ENCODE measurements at regions not wholly inside any gene's neighbourhood (a gene's known extent, or its start where the extent isn't known, plus 50 kb on each side); places are given as distances from the start of the nearest gene placed in this dataset.

DNA sequence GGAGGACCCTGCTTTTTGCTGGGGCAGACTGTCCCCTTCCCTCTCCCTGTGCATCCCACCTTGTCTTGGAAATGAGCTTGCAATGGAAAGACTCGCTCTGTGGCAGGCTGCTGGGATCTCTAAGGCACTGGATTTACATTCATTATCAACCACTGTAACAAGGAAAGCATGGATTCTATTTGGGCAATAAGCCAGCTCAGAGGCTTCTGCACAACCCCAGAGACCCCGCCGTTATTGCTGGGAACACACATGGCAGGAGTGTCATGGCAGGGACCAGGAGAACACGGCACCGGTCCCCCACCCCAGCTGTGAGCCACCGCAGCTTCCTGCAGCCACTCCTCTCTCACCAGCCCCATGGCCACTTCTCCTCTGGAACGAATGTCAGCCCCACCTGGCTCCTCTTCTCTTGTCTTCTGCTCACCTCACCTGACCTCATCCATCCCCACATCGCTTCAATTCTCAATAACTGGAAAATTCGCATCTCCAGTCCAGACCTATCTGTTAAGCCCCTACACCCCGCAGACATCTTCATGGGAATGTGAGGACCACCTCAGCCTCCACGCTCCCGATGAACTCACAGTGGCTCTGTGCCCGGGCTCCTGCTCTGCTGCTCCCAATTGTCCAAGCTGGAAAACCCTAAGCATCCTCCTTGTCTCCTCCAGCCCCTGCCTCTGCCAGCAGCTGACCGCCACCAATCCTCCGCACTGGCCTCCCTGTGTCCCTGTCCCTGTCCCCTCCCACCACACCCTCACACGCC is 181.5 kb downstream of the USP12 start:
- intact Hi-C loops (cut with micrococcal nuclease) = loop anchor here (5.0 to 10.0 kb wide), 2 partner anchors 262 to 835 kb away; partner anchors contain the start of gene RPL21

DNA sequence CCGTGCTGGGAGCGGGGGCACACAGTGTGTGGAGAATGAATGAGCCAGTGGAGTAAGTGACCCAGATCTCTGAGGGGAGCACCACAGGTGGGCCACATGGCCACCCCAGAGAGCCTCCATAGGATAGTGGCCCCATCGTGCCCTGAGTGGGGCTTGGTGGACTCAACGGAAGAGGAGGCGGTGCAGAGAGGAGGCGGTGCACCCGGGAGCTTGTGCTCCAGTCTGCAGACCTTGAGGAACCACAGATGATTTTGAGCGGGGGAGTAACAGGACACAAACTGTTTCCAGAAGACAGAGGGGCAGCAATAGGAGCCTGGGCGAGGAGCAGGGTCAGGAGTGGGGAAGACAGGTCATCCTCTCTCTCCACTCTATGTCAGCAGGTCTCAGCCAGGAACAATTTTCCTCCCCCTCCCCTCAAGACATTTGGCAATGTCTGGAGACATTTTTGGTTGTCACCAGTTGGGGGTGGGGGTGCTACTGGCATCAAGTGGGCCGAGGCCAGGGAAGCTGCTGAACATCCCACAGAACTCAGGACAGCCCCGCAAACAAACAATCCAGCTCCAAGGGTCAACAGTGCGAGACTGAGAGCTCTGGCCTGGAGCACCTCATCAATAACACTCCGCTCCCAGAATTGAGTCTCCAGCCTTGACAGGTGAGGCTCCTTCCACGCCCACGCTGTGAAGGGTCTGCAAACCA is 182.2 kb downstream of the USP12 start:
- intact Hi-C loops (cut with micrococcal nuclease) = loop anchor here (5.0 to 10.0 kb wide), 2 partner anchors 263 to 835 kb away; partner anchors contain the start of gene RPL21

DNA sequence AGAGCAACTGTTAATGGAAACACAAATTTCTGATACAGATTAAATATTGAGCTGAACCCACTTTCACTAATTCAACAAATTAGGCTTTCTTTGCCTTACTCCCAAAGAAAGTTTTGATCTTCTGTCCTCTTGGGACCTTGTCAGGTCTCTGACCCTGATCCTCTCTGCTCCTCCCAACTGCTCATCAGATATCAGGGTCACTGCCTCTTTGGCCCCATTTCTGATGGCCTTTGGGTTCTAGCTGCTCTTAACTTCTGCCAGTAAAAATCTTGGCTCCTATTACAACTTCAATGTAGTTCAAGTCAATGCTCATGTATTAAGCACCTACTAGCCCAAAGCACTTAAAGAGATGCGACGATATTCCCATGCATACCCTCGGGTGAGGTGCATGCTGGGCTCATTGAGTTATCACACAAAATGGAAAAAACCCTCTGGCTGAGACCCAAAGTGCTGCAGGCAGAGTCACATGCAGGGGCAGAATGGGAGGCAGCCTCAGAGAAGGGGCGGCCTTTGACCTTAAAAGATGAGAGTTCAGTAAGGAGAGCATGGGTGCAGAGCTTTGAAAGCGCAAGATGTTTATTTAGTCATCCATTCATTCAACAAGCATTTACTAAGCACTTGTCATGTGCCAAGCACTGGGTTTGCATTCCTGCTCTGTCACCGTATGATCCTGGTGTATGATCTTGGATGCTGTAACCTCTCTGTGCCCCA is 183.4 kb downstream of the USP12 start:
- intact Hi-C loops (cut with micrococcal nuclease) = loop anchor here (5.0 to 10.0 kb wide), 2 partner anchors 264 to 837 kb away; partner anchors contain the start of gene RPL21

- intact Hi-C loops (cut with micrococcal nuclease) = loop anchor here (5.0 to 10.0 kb wide), 2 partner anchors 265 to 837 kb away; partner anchors contain the start of gene RPL21
Measured at GRCh38 chr13:26987486-26988013, 184.1 kb downstream of the USP12 start.

DNA sequence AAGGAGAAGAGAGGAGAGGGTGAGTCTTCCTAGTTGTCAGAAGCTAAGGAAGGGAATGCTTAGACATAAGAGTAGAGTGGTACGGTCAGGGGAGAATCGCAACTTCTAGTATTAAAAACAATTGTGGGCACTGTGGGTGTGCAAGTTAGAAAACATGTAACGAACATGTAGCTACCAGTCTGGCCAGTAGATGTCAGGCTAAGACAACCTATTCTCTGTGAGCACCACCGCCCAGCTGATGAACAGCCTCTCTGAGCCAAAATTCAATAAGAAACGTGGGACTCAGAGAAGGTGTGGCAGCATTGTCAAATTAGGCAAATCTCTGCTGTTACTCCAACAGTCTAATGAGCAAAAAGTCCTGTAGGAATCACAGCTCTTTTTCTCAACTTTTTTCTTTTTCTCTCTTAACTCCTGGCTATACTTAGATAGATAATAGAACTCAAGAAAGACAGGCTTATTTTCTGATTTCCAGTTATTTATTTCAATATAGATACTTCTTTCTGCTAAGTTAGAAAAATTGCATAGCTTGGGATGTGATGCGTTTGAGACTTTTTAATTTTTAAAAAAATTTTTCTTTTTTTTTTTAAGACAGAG is 186.2 kb downstream of the USP12 start:
- intact Hi-C loops (cut with micrococcal nuclease) = loop anchor here (1.0 to 10.0 kb wide), 4 partner anchors 267 to 839 kb away; partner anchors contain the start of genes RASL11A and RPL21

- intact Hi-C loops (cut with micrococcal nuclease) = loop anchor here (2.0 to 10.0 kb wide), 2 partner anchors 286 to 840 kb away; partner anchors contain the start of gene RASL11A
Measured at GRCh38 chr13:26984337-26984736, 187.3 kb downstream of the USP12 start.

- intact Hi-C loops (cut with micrococcal nuclease) = loop anchor here (2.0 to 10.0 kb wide), 2 partner anchors 287 to 841 kb away; partner anchors contain the start of gene RASL11A
Measured at GRCh38 chr13:26983543-26984320, 187.9 kb downstream of the USP12 start.

DNA sequence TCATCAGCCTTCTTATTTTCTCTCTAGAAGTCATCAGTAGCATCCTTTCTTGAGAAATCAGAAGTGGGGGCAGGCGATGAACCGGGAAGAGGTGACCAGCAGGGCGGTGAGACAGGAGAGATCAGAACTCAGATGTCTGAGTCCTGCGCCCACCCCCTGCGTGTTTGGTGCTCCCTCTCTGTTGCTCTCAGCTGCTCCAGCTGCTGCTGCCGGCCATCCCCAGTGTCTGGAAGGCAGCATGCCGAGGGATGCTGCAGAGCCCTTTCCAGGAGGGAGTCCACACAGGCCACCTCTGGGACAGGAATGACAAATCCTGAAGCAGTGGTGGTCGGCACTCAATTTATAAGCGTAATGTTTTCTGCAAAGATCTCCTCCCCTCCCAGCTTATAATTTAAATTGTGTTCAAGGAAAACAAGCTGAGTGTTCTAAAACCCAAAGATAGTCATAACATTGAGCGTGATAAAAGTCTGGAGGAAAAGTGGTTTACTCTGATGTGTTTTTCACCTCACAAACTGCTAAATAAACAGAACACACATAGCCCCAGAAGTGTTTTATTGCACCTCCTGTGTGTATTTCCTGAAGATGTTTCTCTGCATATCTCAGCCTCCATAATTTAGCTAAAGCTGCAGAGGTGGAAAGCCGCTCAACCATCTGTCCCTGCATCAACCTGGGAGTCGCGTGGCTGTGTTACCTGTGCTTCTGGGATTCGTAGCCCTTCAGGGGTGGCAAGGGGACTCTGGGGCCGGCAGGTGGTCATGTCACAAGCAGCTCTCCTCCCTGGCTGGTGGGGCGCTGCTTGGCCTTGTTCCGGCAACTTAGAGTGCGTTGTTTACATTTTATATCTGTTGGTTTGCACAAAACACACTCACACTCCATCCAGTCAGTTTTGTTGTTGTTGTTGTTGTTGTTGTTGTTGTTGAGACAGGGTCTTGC is 191.2 kb downstream of the USP12 start:
- intact Hi-C loops (cut with micrococcal nuclease) = loop anchor here (10.0 kb wide), 1 partner anchor 844 kb away; no protein-coding TSS in a partner anchor

GRCh38 chr13:26979334-26979733 is 192.3 kb downstream of the USP12 start:
- intact Hi-C loops (cut with micrococcal nuclease) = no loop called here

DNA sequence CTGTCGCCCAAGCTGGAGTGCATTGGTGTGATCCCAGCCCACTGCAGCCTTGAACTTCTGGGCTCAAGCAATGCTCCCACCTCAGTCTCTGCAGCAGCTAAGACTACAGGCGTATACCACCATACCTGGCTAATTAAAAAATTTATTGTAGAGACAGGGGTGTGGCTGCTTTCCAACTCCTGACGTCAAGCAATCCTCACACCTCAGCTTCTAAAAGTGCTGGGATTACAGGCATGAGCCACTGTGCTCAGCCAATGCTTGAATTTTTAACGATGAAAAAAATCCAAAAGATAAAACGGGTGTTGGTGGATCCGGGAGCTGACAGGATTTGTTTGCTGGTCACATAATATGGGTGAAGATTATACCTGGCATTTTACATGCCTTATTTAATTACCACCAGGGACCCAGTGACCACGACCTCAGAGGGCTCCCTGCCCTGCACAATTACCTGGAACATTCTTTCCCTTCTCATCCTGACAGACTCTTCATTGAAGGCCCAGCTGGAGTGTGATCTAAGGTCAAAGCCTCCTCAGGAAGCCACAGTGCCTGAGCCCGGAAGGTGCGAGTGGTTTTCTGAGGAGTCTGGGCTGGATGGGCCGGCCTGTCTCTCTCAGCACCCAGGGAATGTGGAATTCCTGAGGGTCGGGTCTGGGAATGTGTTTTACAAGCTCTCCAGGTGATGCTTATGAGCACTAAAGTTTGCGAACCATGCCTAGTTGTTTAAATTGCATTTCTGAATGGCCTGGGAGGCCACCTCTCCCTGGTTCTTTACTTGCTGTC is 193.3 kb downstream of the USP12 start:
- intact Hi-C loops (cut with micrococcal nuclease) = no loop called here

DNA sequence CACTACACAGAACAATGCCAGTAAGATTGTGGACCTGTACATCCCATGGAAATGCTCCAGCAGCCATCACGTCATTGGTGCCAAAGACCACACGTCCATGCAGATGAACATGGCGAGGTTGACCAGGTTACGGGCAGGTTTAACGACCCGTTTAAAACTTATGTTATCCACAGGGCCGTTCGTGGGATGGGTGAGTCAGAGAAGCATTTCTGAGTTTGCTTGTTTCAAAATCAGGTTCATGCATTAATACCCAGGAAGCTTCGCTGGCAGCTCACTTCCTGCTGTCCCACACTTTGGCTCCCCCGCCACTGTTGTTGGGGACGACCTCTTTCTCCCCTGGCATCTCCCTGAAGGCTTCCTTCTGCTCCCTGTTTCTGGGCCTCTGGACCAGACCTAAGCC is 194.1 kb downstream of the USP12 start:
- intact Hi-C loops (cut with micrococcal nuclease) = no loop called here

DNA sequence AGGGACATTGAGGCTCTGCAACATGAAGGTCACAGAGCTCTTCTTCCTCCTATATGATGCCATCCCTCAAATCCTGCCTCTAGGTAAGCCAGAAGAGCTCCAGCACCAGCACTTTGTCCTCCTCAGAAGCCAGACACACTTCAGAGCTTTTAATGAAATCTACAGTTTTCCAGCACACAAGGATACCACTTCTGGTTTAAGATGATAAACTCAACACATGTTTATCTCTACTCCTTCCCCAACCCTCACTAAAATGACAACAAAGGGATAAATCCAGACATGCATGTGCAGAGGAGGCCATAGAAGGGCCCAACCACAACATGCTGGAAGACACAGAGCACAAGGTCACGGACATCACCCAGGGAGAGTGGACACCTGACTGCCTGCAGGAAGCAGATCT is 195.3 kb downstream of the USP12 start:
- intact Hi-C loops (cut with micrococcal nuclease) = no loop called here

GRCh38 chr13:26973946-26974345 is 197.7 kb downstream of the USP12 start:
- intact Hi-C loops (cut with micrococcal nuclease) = no loop called here

- intact Hi-C loops (cut with micrococcal nuclease) = no loop called here
Measured at GRCh38 chr13:26973295-26973694, 198.3 kb downstream of the USP12 start.

- intact Hi-C loops (cut with micrococcal nuclease) = no loop called here
Measured at GRCh38 chr13:26971990-26972887, 199.4 kb downstream of the USP12 start.

- intact Hi-C loops (cut with micrococcal nuclease) = no loop called here
Measured at GRCh38 chr13:26968431-26969341, 202.9 kb downstream of the USP12 start.

Data from T-helper 2 cell treated with Interferon-gamma antibody and Interleukin-4, amounts not matched to agents 100 ng/mL and 5 ng/mL, for 36 hours (primary cell).